Activated naive CD8-positive, alpha-beta T cell treated with anti-CD3 and anti-CD28 coated beads, Interleukin-2, amount 50 U/mL, for 16 hours (primary cell): ENCODE measurements at regions not wholly inside any gene's neighbourhood (a gene's known extent, or its start where the extent isn't known, plus 50 kb on each side); places are given as distances from the start of the nearest gene placed in this dataset.
"Not testable (repeated sequence)": the region's sequence is repeated elsewhere in the genome, so short reads cannot be mapped to it uniquely, and the experiment has no call there.

ENCODE experiments used
- DNase-seq: peaks from one replicate; pipeline ENCODE4 v3.0.0-alpha.2; 2020; ENCODE audit warnings: low read depth, low spot score

DNA sequence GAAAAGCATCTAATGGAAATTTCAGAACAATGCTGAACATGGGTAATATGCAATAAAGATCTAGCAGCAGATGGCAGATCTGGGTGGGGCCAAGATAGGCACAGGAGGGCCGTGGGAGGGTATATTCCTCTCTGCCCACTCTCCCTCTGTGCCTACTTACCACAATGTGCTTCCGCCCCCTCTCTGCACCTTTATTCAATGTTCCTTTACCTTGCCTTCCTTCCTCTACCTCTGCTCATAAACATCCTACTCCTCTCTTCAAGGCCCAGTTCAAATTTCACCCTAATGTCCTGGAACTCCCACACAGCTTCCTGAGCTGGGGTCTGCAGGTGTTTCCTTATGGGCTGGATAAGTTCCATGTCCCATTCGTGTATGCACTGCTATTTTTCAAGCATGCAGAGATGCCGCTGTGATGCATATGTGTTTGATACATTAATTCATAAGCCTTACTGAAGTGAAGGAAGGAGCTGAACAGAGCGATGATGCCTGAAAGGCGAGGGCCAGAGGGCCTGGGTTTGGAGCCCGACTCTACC is 65.6 kb upstream of the EDEM3 start:
- no peak for DNase-seq

DNA sequence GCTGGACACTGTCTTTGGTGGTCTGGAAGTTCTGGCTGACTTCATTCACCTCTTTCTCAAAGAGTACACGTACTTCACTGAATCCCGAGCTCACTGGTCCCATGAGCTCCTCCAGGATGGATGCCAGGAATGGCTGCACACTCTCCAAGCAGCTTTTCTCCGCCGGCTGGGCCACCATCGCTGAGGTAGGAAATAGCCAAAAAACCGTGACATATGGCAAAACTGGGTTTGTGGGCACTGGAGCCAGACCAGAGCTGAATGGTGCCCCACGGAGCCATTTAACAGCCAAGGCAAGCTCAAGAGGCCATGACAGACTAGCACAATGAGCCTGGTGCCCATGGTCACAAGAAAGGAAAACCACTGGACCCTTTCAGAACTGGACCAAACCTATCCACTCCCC is 64.0 kb upstream of the EDEM3 start:
- no peak for DNase-seq

DNA sequence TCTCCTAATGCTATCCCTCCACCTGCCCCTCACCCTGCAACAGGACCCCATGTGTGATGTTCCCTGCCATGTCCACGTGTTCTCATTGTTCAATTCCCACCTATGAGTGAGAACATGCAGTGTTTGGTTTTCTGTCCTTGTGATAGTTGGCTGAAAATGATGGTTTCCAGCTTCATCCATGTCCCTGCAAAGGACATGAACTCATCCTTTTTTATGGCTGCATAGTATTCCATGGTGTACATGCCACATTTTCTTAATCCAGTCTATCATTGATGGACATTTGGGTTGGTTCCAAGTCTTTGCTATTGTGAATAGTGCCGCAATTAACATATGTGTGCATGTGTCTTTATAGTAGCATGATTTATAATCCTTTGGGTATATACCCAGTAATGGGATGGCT is 62.3 kb upstream of the EDEM3 start:
- DNase-seq: not testable (repeated sequence)

DNA sequence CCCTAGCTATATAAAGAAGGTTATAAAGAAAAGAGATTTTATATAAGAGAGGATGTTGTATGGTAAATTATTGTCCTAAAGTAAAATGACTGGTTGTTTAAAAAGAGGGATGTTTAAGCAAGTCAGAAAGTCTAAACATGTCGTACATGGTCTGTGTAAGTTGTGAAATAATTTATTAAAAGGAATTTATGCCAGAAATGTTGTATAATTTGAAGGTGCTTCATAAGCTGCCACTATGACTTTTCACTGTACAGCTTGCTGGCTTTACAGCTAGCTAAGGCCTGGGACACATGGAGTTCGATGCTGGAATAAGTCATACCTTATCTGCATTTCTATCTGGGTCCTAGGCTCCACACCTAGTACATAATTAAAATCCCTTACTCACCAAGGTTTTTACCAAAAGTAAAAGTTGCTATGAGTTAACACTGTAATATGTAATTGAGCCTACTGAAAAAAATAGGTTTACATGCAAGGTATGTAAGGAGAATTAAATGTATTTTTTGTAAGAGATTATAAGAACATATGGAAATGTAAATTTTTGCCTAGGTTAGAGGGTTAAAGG is 59.0 kb upstream of the EDEM3 start:
- no peak for DNase-seq

DNA sequence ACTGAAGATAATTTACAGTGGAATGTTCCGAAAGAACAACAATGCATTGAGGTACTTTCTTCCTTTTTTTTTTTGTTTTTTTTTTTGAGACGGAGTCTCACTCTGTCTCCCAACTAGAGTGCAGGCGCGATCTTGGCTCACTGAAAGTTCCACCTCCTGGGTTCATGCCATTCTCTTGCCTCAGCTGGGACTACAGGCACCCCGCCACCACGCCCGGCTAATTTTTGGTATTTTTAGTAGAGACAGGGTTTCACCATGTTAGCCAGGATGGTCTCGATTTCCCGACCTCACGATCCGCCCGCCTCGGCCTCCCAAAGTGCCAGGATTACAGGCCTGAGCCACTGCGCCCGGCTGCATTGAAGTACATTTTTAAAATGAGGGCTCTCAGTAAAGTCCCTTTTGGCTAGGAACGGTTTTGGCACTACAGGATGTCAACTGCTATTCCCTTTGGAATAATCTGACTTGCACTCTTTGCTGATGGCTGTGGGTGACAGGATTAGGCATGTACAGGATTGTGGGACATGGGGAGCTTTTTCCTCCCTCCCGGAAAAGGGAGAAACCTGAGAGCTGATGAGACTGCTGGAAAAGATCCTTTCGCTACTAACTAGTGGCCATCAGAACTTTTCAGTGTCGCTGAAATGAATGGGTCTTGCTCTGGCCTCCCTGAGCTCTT is 56.9 kb upstream of the EDEM3 start:
- no peak for DNase-seq

DNA sequence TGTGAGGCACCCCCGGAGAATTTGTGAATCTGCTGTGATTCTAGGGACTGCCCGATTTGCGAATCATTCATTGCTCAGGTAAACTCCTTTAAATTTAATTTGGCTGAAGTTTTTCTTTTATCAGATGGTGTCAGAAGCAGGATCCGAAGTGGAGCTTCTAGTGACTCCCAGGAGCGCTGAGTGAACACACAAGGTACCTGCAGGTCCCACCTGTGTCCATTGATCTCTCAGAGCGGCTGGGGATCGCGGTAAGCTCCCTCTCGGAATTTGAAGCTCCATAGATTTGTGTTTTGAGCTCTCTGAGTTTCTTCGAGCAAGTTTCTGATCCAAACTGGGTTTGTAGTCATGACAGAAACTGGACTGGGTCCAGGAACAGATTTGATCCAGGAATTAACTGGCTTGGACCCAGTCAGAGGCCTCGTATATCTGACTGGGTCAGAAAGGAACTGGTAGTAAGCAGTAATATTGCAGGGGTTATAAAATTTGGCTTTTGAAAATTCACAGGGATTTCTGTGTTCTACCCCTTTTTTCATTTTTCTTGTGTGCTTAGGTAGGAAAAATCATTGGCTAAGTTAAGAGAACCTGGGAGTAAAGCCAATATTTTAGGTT is 56.2 kb upstream of the EDEM3 start:
- DNase-seq: no peak

DNA sequence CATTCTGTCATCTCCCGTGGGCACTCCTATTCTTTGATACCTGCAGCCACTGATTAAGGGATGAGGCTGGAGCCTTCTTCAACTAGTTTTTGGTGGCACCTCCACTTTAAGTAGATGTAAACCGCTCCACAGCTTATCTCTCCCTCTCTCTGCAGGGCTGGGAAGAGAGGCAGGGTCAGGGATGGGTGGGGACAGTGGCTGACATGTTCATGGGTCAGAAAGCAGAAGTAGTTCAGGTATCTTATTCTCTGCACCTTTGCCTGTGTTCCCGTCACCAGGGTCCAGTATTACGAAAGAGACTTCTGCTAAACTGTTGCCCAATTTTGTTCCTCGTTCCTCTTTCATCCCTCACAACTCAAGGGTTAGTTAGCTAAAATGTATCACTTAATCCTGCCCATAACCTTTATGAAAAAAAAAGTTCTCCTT is 51.7 kb upstream of the EDEM3 start:
- DNase-seq: no peak

DNA sequence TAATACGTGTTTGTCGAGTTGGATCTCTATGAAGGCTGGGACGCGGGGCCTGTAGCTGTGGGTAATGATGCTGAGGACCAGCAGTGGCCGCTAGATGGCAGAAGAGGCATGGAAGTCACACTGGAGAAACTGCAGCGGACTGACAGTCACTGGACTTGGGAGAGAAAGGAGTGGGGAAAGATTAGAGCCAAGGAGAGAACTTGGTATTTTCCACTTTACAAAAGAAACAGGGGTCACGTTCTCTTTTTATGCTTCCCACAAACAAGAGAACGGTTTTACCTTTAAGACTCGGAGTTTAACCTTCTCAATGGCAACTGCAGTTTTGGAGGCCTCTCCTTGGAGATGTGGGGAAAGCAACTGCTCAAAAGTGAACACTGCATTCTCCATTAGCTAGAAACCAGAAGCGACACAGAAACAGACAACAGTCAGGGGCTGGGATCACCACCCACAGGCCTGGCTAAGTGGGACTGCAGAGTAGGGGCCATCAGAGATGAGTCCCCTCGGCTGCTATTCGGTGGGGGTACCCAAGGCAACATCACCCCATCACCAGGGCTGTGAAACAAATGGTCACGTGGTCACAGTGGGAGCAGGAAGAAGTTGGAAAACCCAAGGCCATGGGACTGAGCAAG is 51.1 kb upstream of the EDEM3 start:
- peak; percentile 66 for DNase-seq
